ENCODE measurements at regions not wholly inside any gene's neighbourhood (a gene's known extent, or its start where the extent isn't known, plus 50 kb on each side); places are given as distances from the start of the nearest gene placed in this dataset.

DNA sequence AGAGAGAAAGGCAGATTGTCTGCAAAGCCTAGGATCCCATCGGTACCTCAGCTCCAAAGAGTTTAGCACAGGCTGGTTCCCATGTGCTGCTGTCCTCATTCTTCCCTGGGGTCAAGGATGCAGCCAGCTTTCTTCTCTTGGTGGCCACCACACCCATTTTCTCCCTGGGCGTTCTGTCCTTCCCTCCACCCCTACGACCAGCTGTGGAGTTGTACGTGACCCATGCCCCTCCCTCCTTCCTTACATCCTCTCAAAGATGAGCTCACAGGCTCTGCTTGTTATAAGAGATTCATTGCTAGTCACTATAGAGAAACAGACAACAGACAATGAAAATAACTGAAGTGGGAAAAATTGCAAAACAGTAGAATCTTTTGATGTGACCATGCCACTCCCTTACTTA is 74.0 kb upstream of the KLF3 start (continued):
- TF ChIP-seq, protein P1, sequence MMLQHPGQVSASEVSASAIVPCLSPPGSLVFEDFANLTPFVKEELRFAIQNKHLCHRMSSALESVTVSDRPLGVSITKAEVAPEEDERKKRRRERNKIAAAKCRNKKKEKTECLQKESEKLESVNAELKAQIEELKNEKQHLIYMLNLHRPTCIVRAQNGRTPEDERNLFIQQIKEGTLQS (IDR thresholded peaks at IDR 0.05; ENCODE audit: insufficient read depth, low read depth, low read length) = no peak
- TF ChIP-seq TCF12 (IDR thresholded peaks at IDR 0.05; ENCODE audit: low read depth, low read length) (no peak), RNF2 (IDR thresholded peaks at IDR 0.05; ENCODE audit: borderline replicate concordance, low read depth, low read length, missing control alignments, poor library complexity, severe bottlenecking) (no peak), SIX5 (IDR thresholded peaks at IDR 0.05; ENCODE audit: low read depth, low read length) (no peak), GABPA (IDR thresholded peaks at IDR 0.05; ENCODE audit: borderline replicate concordance, insufficient read depth, low read length) (no peak)
- TF ChIP-seq, protein P2, sequence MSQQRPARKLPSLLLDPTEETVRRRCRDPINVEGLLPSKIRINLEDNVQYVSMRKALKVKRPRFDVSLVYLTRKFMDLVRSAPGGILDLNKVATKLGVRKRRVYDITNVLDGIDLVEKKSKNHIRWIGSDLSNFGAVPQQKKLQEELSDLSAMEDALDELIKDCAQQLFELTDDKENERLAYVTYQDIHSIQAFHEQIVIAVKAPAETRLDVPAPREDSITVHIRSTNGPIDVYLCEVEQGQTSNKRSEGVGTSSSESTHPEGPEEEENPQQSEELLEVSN (IDR thresholded peaks at IDR 0.05) = no peak
